HG03097 (cell line): ENCODE measurements at regions not wholly inside any gene's neighbourhood (a gene's known extent, or its start where the extent isn't known, plus 50 kb on each side); places are given as distances from the start of the nearest gene placed in this dataset.
"Not testable (repeated sequence)": the region's sequence is repeated elsewhere in the genome, so short reads cannot be mapped to it uniquely, and the experiment has no call there.

Source experiments
- ATAC-seq: cut with Tn5 transposase; IDR thresholded peaks from one replicate; pipeline ENCODE4 v1.9.1; 2021; ENCODE audit not compliant: unreplicated experiment, low FRiP score

DNA sequence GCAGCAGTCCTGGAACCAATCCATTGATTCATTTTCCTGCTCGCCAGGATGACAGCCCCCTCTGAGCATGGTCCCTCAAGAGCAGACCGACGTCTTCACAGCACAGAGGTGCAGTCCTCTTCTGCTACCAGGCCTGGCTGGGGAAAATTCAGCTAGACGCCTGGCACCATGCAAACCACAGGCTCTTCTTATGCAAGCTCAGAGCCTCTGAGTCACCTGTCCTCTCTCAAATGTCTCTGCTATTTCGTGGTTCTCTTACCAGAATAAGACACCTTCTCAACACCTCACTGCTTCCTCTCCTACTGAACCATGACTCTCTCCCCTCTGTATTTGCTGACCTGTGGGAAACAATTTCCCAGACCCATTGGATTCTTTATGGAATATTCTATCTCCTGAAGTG lies 79.8 kb upstream of the CYRIA start:
- ATAC-seq: no peak

- ATAC-seq: no peak
Measured at GRCh38 chr2:16744521-16744920, 78.9 kb upstream of the CYRIA start.

GRCh38 chr2:16742026-16742425 lies 76.4 kb upstream of the CYRIA start:
- no peak for ATAC-seq

DNA sequence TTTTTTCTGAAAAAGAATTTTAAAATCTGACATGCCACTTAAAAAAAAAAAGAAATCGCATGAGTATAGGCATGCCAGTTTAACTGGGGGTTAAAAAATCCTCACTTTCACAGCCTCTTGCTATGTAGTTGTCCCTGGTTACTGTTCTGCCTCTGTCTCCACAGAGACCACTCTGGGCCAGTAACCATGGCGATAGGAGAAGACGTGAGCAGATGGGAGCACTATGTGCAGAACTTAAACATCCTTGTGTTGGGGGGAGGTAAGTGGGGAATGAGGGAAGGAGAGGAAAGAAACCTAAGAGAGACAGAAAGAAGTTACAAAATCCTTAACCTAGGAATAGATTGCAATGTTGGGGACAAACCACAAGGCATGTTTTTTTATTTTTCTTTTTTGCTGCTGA lies 75.9 kb upstream of the CYRIA start:
- ATAC-seq: no peak

- ATAC-seq: no peak
Measured at GRCh38 chr2:16739778-16740581, 74.3 kb upstream of the CYRIA start.

DNA sequence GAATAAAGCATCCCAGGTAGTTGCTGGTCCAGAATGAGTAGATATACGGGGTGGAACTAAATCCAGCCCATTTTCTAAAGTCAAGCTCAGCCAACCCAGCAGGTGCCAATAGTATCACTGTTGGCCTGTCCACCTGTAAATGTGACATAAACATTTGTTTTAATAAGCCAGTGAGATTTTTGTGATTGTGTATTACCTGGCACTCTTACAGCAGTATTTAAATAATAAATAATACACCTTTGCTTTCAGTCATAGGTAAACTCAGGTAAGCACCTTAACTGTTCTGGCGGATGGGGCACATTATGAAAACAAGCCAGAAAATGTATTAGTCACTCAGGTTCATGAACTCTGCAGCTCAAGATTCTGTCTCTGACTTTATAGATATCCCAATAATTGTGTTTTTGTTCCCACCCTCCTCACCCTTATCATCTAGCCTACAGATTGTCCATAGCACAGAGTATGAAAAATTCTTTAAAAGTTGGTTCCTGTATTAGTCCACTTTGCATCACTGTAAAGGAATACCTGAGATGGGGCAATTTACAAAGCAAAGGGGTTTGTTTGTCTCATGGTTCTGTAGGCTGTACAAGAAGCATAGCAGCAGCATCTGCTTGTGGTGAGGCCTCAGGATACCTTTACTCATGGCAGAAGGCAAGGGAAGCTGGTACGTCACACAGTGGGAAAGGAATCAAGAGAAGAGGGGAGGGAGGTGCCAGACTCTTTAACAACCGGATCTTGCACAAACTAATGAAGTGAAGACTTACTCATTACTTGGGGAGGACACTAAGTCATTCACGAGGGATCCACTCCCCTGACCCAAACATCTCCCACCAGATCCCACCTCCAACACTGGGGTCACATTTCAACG lies 73.0 kb upstream of the CYRIA start:
- ATAC-seq: no peak

DNA sequence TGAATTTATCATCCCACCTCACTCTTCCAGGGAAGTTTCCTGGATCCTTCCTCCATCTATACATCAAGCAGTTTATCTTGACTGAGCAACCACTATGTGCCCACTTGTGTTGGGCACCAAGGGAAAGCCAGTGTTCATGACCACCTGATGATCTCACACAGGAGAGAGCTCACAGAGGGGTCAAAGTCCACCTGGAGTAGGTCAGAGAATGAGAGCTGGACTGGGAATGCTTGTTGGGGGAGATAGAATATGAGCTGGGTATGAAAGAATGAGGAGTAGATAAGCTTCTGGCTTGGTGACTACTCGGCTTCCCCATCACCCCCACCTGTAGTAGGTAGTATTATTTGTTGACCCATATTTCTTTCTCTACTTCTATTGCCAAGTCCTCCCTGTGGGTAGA lies 72.2 kb upstream of the CYRIA start:
- ATAC-seq: no peak

DNA sequence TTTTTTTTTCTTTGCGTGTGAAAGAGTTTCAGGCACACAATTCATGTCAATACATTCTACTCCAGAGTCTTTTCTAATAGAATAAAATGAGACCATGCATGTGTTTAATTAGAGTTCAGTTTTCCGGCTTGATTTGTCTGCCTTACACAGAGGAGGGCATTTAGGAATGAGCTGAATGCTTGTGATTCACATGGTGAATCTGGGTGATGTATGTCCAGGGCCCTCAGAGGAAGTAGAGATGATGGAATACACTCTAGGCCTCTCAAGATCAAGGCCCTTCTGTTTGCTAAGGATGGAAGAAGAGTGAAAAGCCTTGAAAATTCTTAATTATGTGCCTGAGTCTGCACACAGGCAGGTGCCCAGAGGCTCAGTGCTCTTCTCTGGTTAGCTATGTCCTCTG lies 71.0 kb upstream of the CYRIA start:
- no peak for ATAC-seq

DNA sequence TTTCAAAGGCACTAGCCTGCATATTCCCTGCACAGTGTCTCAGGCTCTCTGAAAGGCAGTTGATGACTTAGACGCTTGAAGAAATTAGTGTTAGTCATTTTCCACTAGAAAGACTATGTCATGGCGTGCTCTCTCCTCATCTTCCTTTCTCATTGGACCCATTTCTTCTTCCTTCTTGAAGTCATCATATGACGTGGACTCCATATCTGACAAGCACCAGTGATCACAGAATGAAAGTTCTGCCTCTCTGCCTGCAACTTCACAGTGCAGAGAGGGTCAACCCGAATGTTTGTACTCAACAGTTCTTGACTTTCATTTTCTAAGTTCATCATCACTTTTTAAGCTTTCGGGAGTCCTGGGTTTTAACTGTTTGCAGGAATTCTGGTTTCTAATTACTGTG lies 63.7 kb upstream of the CYRIA start:
- ATAC-seq: no peak

DNA sequence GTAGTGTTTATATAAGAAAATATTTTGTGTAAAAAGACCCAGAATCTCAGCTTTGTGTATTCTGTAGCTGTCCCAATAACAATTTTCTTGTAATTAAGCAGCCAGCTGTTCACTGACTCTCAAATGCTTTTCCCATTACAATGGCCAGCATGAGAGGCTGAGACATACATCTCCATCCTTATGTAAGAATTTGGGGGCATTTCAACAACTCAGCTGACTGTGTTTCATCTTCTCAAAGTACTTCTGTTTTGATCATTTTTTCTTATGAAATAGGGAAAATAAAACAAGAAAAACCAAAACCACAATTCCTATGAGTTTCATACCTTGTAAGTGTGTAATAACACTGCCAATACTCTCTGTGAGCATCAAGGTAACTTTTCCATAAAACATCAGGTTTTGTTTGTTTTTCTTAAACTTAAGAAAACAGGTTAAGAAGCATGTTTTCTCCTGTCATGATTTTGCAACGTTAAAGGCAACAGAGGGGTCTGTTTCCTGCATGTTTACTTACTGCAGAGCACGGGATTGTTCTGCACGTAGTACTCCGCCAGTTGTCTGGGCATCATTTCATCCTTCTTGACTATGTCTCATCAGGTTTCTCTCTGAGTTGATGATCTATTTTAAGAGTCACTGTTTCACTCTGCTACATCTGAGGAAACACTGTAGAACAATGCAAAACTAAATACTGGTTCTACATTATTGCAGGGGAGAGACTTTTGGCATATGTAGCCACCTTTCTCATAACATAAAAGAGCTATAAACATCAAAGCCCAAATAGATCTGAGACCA lies 62.9 kb upstream of the CYRIA start:
- ATAC-seq: peak; percentile 69

- not testable (repeated sequence) for ATAC-seq
Measured at GRCh38 chr2:16727849-16728248, 62.2 kb upstream of the CYRIA start.

DNA sequence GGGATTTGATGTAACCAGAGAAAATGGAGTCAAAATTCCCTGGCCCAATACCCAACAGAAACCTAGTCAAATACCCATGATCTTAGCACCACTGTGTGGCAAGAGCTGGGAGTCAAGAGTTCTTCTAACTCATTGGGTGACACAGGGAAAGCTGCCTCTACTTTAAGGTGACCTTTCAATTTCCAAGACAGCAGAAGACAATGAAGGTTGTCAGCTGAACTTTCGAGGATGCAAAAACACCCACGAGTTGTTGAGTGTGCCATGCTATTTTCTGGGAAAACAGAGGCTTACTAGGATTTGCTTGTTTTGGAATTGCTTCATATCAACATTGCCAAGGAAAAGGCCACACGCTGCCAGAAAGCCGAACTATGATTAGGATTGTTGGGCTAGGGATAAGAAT lies 61.6 kb upstream of the CYRIA start:
- no peak for ATAC-seq

DNA sequence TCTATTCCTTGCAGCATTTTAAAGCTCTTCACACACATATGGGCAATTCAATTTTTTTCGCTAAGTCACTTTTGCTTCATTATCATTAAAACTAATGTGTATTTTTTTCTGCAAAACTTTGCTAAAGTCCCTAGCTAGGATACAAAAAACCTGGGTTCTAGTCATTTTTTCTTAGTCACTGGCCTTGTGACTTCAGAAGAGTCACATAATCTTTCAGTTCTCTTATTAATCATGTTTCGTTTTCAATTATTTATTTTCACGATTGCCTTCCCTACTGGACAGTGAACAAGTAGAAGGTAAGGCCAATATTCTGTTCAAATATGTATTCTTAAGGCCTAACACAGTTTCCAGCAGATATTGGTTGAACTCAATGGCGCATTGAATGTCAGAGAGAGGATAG lies 60.9 kb upstream of the CYRIA start:
- no peak for ATAC-seq

DNA sequence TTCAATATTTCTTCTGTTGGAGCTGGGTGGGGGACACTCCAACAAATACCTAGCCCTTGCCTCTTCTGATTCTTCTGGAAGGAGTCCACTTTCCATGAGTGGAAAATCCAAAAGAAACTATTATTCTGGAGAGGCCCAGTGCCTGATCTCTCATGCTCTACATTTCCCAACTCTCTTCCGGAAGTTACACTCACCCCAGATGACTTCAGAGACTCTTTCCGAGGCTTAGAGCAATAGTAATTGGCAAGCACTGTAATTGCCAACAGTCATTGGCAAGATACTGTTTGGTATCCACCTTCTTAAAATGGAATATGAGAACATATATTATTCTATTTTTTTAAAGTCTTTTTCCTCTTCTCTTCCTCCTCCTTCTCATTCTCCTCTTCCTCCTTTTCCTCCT lies 60.5 kb upstream of the CYRIA start:
- no peak for ATAC-seq

- no peak for ATAC-seq
Measured at GRCh38 chr2:16725549-16725948, 59.9 kb upstream of the CYRIA start.

DNA sequence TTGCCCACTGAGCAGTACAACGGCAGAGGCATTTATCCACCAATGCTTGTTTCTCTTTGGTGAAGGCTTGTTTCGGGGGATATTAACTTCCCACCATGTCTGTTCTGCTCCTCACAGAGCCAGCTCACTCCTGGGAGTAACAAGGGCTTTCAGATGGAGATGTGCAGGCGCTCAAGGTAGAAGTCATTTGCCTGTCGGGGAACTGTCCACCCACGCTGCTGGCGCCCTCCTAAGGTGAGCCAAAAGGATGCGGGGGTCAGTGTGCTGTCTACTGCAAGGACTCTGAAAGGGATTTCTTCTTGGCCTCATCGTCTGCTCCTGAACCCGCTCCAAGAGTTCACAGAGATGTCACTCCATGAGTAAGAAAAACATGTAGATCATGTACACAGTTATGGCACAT lies 57.0 kb upstream of the CYRIA start:
- no peak for ATAC-seq

DNA sequence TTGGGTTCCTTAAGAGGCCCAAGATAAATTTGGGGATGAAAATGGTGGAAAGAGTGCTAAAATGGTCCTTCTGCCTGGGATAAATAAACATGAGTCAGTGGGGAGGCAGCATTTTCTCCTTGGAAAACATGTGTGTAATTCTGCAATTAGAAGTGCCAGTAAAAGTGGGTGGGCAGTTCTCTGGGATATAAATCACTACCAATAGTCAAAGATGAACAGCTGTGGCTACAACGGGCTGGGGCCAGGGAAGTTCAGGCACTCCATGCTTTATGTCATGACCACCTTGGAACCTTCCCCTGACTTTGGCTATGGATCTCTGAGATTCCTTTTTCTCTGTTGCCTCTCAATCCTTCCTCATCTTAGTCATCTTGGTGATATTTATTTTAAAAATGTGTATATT lies 56.5 kb upstream of the CYRIA start:
- ATAC-seq: no peak

GRCh38 chr2:16721529-16721928 lies 55.9 kb upstream of the CYRIA start:
- ATAC-seq: not testable (repeated sequence)

GRCh38 chr2:16720737-16721136 lies 55.1 kb upstream of the CYRIA start:
- ATAC-seq: not testable (repeated sequence)

DNA sequence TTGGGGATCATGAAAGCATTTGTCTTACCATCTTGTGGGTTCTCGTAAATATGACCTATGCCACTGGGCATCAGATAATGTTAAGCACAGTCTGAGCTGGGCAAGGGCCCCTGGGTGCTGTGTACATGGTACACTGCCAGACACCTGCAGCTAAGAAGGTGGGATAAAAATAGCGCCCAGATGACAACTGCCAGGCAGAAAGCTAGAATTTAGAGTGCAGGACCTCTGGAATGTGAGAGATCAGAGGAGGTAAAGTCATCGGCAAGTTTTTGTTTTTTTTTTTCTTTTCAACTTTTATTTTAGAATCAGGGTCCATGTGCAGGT lies 53.8 kb upstream of the CYRIA start:
- no peak for ATAC-seq
